Cerebellar nuclear complex (tissue), 1 donor: ENCODE measurements at regions not wholly inside any gene's neighbourhood (a gene's known extent, or its start where the extent isn't known, plus 50 kb on each side); places are given as distances from the start of the nearest gene placed in this dataset.

Source experiments
- DNase-seq, 2 experiments: peaks; one replicate each; lab custom pipeline; 2025; lab: John Stamatoyannopoulos, UW

DNA sequence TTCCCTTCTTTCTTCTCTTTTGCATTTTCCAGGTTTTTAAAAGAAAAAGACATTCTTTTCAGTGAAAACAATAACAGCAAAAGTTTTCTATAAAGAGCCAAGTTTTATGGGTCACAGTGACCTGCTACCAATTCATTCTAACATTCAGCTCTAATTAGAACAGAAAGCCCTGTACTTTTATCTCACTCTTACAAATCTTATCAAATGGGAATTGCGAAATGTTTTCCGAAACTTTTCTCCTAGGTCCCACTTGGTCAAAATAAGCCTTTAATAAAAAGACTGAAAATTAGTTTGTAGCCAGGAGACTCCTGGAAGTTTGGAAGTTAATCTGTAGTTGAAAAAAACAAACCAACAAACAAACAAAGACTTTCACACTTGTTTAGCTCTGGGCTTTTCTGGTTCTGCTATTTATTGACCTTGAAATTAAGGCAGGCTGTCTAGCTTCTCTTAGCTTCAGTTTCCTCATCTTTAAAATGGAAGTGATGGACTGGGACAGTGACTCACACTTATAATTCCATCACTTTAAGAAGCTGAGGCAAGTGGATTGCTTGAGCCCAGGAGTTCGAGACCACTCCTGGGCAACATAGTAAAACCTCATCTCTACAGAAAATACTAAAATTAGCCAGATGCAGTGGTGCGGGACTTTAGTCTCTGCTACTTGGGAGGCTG, 613.5 kb upstream of the CDH4 start:
- no peak for DNase-seq

DNA sequence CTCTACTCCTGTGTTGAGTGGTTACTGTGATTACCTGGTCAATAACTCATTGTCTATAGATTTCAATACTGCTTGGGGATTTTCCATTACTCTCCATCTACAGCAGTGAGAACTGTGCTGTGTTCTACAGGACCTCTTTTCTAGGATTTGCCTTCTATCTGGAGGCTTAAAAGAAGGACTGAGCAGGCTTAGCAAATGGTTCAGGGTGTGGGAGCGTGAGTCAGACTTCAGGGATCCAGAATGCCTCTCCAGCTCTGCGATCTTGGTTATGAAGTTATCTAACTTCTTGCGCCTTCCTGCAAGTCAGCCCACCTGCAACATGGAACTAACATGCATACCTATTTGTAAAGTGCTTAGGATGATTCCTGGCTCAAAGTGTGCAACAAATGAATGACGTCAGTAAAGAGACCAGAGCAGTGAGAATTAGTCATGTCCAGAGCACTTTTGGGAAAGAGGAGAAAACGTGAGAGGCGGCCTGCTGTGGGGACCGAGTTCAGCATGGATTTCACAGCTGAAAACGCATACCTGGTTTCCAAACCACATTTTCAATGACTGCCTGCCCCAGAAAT, 610.1 kb upstream of the CDH4 start:
- no peak for DNase-seq

DNA sequence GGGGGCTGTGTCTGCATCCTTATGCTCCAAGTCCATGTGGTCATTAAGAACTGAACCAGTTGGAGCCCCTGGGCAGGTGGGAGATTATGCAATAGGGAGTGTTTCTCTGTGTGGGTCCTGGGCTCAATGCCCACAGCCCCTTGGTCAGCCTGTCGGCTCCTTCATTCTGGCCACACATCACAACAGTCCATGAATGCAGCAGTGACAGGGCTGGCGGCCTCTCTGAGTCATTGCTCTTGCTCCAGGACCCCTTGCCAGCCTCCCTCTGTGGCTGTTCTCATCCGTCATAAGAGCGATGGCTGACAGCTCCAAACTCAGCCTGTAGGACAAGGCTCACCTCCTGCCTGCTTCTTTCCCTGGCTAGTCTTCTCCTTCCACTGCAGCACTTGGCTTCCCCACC, 609.5 kb upstream of the CDH4 start:
- no peak for DNase-seq

DNA sequence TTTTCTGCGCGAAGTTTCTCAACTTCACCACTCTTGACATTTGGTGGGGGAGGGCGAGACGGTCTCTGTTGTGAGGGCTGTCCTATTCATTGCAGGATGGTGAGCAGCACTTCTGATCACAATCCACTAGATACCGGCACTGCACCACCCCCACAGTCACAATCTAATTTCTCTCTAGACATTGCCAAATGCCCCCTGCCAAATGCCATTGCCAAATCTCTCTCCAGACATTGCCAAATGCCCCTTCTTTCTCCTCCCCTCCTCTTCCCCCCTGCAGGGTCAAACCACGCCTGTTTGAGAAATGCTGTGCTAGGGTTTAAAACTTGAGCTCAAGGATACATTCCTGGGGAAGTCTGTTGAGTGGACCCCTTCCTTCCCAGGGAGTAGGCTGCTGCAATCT, 603.5 kb upstream of the CDH4 start:
- no peak for DNase-seq

DNA sequence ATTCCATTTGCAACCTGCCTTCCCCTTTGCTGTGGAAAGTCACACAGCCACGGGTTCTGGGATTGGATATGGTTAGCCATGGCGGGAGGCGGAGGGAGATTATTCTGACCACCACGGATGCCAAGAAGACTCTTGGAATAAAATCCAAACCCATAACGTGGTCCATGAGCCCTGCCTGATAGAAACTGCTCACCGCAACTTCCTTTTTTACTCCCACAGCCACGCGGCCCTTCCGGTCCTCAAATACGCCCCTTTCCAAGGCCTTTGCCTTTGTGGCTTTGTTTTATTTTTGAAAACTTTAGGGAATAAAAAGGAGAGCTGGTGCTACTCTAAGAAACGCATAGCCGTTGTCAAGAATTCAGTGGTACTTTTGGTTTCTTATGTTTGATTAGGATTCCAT, 602.5 kb upstream of the CDH4 start:
- DNase-seq: no peak

DNA sequence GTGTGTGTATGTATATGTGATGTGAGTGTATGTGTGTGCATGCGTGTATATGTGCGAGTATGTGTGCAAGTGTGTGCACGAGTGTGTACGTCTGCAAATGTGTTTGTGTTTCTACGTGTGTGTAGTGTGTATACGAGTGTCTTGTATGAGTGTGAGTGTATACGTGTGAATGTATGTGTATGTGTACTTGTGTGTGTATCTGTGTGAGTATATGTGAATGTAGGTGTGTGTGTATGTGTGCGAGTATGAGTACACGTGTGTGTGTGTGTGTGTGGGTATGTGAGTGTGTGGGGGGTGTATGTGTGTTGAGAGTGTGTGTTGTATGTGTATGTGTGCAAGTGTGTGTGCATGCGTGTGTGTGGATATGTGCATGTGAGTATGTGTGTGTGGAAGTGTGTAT, 602.0 kb upstream of the CDH4 start:
- no peak for DNase-seq

DNA sequence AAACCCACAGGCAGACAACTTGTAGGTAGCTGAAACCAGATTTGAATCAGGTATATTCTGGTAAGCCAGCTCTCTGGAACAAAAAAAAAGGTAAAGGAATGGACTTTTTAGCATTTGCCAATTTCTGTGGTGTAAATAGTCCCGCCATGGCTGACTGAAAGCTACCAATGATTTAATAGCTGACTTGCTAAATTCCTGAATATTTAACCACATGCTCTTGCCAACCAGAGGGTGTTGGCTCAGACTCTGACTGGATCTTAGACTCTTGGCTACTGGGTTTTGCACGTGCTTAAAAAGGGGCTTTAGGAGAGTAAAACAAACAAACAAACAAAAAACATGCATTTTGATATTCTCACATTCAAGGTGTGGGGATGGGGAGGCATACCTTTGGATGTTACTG, 600.0 kb upstream of the CDH4 start:
- no peak for DNase-seq

DNA sequence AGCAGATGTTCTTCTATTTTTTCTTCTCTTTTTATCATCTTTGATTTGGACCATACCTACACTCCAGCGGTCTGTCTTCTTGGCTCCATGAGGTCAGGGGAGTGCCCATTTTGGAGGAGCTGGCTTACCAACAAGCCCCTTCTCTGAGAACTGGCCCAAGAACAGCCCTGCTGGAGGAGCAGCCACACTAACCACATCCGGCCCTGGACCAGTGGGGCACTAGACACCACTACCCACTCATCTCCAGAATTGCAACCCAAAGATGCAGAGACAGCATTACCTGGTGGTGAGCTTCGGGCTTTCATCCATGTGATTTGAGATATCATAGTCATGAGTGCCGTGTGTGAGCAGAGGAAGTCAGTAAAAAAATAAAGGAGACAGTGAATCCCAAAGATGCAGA, 599.4 kb upstream of the CDH4 start:
- no peak for DNase-seq

DNA sequence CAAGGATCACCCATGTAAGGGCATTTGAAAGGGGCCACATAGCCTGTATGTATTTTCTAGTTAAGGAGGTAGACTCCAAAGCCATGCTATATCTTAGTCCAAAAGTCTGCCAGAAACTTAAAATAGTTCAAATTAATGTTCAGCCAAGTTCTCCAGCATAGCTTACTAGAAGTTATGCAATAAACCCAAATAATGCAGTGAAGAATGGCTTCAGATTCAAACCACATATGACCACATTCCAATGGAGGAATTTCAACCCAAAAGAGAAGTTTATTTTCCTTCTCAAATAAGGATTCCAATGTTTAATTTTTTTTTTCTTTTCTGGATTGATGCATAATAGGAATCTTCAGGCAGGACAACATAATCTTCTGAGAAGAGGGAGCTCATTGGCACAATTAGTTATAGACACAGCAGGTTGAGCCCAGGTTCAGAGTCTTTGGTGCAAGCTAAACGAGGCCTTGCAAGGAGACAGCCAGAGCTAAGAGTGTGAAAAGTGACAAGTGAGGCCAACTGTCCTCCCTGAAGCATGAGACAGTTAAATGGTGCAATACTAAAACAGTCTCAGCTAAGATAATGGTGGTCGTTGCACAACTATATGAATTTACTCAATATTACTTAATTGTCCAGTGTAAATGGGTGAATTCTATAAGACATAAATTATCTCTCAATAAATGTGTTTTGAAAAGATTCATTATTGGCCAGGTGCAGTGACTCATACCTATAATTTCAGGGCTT, 598.8 kb upstream of the CDH4 start:
- no peak for DNase-seq

DNA sequence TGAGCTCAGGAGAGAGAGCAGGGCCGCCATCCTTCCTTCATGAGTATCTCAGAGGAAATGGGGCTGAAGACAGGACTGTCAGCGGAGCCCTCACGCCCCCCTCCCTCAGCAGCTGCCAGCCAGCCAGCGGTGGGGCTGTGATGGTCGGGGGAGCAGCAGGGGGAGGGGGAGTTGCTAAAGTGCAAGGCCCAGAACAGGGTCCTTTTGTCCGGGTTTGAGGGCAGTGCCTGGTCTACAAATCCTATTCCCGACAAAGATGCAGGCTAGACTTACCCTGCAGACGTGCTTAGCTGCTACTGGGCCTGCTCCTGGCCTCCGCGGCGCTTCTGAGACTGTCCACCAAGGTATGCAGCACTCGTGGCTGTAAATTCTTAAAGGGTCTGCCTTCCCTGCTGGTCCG, 593.4 kb upstream of the CDH4 start:
- DNase-seq: no peak

DNA sequence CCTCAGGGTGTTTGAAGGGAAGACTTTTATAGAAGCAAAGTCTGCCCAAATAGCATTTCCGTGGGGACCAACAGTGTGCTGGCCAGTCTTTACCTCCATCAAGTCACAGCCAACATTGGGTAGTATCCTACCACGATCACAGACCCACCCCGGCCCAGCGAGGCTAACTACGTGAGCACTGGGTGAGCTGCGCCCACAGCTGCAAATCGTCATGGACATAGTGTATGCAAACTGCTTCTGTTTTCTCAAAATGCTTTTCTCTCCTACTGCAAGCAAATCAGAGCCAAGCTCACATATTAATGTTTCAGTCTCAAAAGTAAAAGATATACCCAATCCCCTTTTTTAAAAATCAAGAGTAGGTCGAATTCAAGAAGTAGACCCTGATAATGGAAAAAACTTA, 592.8 kb upstream of the CDH4 start:
- no peak for DNase-seq

DNA sequence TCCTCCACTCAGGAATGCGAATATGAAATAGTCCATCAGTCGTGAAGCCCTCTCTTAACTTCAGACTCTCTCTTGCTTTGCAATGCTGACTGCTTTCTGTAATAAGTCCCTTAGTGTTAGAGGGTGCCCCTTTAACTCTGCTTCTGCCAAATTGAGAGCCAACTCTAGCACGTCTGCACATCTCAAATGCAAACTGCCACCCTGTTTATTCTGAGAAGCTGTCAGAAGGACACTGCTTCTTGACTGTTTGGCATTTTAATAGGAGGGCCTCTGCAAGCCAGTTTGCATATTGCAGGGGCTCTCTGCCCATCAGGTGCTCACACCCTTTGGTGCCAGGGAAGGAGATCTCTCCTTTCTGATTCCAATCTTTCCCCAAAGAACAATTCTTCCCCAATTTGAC, 589.8 kb upstream of the CDH4 start:
- no peak for DNase-seq

DNA sequence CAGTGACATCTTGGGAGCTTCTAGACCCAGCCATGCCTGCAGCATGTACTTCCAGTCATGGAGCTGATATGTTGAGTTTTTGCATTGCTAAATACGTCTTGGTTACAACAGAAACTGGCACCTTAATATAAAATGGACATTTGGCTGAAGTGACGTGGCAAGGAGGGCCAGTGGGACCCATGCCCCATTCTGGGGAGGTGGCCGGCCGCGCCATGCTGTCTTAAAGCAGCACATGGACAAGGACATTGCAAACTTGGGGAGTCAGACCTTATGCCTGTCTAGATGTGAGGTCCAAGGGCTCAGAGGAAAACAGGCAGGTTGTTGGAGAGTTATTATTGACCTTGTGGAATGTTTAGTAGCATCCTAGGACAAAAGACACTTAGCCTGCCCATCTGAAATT, 588.0 kb upstream of the CDH4 start:
- DNase-seq: no peak

DNA sequence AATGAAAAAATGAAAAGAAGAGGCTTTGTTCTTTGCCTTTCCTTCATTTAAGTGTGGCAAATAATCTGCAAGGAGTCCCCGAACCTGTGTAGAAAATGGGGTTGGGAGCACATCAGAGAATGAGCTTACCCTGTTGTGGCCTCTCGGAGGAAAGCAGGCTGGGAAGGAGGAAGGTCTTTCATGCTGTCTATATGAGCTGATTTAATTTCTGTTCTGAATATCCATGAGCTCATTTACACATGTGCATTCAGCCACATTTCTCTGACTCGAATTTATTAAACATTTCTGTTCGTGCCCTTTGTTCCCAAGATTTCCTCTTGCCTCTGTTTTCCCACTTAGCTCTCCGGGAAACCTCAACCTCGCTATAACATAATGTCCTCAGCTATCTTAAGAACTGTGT, 584.4 kb upstream of the CDH4 start:
- no peak for DNase-seq

DNA sequence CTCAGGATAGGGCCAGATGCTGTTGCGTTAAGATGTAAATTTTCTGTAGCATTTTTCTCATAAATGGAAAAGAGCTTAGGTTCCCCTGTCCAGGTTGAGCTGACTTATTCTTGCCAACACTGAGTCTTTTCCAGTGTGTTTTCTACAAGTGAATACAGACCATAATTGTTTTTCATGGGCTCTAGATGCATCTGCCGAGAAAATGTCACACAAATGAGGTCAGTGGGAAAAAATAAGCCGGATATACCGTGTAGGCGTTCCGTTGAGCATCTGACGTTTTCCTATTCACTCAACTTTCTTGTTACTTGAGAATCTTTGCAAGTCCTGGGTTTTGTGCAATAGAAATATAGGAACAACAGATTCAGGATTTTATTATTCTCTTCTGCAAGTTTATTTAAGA, 582.9 kb upstream of the CDH4 start:
- no peak for DNase-seq

DNA sequence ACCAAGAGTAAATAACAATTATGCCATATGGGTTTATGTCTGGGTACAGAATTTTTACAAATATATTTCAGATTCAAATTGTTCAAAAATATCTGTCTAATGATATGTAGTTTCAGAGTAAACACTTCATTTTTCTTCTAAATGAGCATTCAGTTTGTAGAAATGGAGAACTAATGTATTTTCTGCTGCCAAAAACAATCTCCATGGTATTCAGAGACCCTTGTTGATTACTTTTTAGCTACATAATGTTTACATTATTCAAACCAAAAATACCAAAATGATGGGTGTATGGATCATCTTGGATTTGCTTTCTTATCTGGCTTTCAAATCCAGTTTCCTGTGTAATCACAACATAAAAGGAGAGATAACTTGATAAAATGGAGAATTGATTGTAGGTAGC, 576.0 kb upstream of the CDH4 start:
- no peak for DNase-seq

DNA sequence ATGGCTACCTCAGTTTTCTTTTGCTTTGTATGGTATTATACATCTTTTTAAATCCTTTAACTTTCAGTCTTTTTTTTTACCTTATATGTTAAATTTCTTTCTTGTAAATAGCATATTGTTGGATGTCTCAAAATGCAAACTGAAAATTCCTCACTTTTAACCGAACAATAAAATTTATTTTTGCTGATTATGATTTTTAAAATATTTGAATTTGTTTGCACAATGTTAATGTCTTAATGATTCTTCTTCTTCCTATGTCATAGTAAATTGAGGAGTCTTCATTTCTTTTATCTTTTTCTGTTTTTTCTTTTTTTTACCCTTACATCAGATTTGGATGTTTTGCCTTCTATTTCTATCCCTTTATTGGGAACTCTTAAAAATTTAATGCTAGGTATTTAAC, 574.2 kb upstream of the CDH4 start:
- DNase-seq: no peak

DNA sequence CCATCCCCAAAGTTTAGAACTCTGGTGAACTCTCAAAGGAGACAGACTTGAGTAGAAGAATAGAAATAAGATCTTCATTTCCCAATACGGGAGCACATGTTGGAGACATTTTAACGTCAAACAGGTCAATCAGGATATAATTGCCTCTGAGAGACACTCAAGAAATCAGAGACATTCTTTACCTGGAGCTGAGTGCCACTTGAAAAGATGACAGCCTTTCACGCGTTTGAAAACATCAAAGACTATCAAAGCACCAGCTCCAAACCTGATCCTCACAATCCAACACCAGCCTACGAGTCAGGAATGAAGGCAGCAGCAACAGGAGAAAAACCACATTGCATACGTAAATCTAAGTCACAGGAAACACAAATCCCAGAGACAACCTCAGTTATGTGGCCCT, 571.5 kb upstream of the CDH4 start:
- DNase-seq: no peak

DNA sequence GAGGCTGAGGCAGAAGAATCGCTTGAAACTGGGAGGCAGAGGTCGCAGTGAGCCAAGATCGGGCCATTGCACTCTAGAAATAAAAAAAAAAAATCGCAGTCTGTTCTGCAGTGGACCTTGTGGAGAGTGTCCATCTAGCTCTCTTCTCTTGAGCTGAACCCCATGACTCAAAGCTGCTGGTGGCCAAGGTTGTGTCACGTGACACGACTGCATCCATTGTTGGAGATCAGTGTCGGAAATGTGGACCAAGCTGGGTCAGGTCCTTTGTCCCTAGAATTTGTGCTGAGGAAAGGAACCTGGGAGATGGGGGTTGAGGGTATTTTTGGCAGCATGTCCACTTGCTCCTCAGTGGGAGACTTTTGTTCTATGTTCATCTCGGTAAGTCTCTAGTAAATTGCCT, 564.8 kb upstream of the CDH4 start:
- DNase-seq: no peak

DNA sequence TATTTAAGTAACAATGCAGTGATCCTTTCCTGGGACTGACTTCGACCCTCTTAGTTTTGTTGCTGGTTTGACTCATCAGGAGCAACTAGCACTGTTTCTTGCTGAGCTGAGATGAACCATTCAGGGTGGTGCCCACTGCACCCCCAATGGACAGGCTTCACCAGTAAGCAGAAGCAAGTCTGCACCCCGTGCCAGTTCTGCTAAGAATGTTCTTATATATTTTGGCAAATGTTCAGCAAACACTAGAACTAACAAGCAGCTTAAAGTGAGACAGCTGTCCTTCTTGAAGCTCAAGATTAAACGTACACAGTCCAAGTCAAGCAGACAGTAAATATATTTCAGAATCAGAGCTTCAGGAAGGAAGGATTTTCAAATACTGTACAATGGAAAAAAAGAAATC, 561.3 kb upstream of the CDH4 start:
- no peak for DNase-seq

DNA sequence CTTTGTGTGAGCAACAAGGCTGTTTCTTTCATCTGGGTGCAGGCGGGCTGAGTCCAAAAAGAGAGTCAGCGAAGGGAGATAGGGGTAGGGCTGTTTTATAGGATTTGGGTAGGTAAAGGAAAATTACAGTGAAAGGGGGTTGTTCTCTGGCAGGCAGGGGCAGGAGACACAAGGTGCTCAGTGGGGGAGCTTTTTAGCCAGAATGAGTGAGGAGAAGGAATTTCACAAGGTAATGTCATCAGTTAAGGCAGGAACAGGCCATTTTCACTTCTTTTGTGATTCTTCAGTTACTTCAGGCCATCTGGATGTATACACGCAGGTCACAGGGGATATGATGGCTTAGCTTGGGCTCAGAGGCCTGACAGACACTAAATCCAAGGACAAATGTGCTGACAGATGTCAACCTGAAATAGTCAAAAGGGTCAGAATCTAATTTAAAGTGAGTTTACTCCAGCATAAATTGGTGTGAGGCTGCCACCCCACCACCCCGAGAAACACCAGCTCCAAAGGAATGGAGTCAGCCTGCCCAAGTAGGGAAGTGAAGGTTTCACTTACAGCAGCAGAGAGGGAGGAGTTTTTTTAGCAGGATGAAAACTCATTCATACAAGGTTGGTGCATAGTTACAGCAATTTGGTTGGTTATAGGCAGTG, 560.0 kb upstream of the CDH4 start:
- no peak for DNase-seq

DNA sequence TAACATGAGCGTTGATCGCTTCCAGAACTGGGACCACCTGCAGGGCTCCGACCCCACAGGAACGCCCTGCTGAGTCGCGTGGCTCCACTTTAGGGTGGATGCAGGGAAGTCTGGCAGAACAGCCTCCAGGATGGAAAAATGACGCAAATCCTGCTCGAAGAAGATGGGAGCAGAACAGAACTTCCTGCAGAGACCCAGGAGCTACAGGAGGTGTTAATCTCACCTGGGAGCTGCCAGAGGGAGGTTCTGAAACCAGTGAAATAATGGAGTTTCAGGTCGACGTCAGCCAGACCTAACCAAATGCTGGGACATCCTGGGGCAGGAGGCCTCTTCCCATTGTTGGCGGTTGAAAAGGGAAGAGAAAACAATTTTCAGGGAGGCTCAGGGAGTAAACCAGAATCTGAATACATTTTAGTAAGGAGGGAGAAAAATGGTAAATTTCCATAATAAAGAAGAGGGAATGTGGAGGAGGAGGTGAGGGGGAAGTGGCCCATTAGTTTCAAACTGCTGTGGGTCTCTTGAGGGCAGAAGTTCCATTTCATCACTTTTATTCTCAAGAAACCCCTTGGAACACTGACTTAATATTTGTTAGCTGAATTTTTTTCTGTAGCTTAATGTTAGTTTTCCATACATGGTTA, 558.4 kb upstream of the CDH4 start:
- no peak for DNase-seq

DNA sequence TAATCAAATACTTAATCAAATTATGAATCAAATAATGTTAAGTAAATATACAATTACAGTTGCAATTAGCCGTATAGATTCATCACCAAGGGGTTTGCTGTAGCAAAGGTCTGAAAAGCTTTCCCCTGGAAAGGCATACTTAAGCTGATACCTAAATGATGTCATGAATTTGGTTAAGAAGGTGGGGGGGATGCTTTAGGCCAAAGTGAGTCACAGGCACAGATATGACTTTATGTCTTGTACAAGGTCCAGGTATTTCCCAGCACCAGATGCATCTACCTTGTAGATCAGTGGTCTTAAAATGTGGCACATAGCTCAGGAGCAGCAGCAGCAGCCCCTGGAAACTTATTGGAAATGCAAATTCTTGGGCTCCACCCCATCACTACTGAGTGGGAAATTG, 557.3 kb upstream of the CDH4 start:
- DNase-seq: no peak
